HG02870 (cell line): ENCODE measurements at regions not wholly inside any gene's neighbourhood (a gene's known extent, or its start where the extent isn't known, plus 50 kb on each side); places are given as distances from the start of the nearest gene placed in this dataset.

ENCODE experiments used
- ATAC-seq: cut with Tn5 transposase; IDR thresholded peaks from one replicate; pipeline ENCODE4 v1.9.1; 2021; ENCODE audit warnings: mild to moderate bottlenecking, moderate library complexity; ENCODE audit not compliant: unreplicated experiment

GRCh38 chr2:129428086-129428660, 551.3 kb upstream of the RAB6C start:
- no peak for ATAC-seq

DNA sequence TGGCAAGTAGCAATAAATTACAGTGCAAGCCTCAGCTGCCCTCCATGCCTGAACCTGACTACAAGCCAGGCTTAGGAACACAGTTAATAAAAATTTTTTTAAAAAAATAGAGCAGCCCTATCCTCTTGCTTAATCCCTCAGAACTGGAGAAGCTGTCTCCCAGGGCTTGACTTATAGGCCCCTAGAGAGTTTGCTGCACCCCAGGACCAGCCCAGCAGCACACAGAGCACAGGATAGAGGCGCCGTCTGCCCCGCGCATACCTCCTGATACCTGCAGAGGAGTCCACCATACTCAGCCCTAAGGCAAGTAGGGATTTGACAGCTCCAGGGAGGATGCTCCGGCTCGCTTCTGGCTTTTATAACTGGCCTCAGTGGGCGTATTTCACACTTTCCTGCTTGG, 548.6 kb upstream of the RAB6C start:
- no peak for ATAC-seq

DNA sequence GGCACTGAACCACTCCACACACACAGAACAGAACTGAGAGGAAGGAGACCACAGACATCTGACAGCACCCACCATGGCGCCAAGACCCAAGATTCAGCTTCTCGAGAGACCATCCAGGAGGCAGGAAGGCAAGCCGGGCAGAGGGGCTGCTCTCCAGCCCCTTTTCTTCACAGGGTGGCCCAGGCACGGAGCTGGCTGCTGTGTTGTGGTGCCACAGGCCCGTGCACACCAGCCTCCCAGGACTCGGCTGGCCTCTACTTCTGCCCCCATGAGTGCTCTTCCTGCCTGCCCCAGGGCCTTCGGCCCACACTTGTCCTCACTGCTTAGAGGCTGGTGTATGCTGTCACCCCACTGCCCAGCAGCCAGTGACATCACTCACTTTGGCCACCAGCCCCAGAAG, 547.6 kb upstream of the RAB6C start:
- no peak for ATAC-seq

- no peak for ATAC-seq
Measured at GRCh38 chr2:129436809-129437208, 542.7 kb upstream of the RAB6C start.

GRCh38 chr2:129437725-129438124, 541.7 kb upstream of the RAB6C start:
- ATAC-seq, result no peak

GRCh38 chr2:129438501-129439057, 540.9 kb upstream of the RAB6C start:
- no peak for ATAC-seq

- ATAC-seq, result no peak
Measured at GRCh38 chr2:129439406-129440302, 539.8 kb upstream of the RAB6C start.

- ATAC-seq, result no peak
Measured at GRCh38 chr2:129441610-129442009, 537.9 kb upstream of the RAB6C start.

DNA sequence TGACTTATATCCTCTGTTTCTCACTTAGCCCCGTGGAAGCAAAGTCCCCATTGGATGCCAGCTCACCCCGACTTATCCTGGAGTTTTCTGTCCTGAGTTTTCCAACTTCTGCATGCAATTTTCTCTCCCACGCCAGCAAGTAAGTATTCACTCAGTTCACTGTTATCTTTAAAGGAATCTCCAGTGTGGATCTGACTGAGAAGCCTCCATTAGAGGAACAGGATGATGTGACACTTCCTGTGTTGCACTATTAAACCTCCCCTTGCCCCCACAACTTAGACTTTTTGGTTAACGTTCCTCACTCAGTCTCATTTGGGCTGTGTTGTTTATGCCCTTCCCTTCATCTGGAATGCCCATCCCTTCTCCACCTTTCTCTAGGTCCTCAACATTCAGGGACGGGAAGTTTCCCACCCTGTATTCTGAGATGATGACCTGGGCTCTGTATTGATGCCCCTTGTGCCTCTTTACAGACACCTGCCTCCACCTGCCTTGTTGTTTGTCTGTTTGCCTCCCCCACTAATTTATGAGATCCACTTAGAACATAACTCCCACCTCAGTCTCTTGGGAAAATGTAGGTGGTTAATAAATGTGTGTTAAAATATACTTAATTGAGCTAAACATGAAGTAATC, 536.1 kb upstream of the RAB6C start:
- no peak for ATAC-seq

- ATAC-seq, result no peak
Measured at GRCh38 chr2:129443865-129444739, 535.4 kb upstream of the RAB6C start.

DNA sequence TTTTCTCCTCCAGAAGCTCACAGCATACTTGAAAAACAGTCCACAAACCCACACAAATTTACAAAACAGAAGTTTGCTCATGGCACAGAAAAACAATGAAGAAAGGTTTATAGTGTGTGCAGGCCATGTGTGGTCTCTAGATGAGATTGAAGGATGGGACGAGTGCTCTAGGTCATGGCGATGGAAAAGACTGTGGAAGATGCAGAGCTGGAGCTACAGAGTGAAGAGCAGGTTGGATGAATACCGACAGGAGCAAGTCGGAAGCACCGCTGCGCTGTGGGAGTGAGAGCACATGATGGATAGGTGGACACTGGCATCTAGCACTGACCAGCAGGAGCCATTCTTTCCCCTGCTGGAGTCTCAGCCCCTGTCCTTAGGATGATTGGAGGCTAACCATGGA, 534.7 kb upstream of the RAB6C start:
- ATAC-seq, result no peak

- no peak for ATAC-seq
Measured at GRCh38 chr2:129456691-129457090, 522.8 kb upstream of the RAB6C start.

GRCh38 chr2:129457277-129457818, 522.1 kb upstream of the RAB6C start:
- no peak for ATAC-seq

DNA sequence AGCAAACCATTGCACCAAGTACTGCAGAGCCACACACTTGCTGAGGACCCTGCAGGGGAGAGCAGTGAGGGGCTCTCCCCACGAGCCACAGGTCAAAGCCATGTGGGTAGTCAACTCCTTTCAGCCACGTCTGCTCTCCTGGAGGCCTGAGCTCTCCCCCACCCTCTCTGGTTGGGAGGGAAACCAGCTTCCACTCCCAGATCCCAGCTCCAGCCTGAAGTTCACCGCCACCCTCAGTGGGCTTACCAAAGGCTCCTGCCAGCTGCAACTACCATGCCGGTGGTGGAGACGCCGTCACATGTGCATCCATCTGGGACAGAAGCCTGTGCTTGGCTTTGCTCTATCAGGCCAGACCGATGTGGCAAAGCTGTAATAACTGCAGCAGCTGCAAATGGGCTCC, 521.5 kb upstream of the RAB6C start:
- no peak for ATAC-seq

GRCh38 chr2:129458436-129458835, 521.0 kb upstream of the RAB6C start:
- ATAC-seq, result no peak

- no peak for ATAC-seq
Measured at GRCh38 chr2:129459200-129459876, 520.1 kb upstream of the RAB6C start.

DNA sequence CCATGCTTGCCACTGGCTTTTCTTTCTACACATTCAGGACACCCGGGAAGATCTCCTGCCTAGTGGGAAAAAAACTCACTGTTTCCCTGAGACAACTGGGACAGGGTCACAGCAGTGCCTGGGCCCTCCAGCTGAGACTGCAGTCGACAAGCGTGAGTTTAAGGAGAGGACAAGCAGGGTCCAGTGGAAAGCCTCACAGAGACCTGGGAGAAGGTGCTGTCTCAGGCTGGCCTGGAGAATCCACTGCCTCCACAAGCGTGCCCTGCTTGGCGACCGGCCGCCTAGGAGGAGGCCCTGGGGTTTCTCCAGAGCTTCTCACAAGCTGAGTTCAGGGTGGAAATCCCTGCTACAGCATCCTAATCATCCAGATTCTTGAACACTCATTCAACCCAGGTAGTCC, 519.6 kb upstream of the RAB6C start:
- no peak for ATAC-seq

DNA sequence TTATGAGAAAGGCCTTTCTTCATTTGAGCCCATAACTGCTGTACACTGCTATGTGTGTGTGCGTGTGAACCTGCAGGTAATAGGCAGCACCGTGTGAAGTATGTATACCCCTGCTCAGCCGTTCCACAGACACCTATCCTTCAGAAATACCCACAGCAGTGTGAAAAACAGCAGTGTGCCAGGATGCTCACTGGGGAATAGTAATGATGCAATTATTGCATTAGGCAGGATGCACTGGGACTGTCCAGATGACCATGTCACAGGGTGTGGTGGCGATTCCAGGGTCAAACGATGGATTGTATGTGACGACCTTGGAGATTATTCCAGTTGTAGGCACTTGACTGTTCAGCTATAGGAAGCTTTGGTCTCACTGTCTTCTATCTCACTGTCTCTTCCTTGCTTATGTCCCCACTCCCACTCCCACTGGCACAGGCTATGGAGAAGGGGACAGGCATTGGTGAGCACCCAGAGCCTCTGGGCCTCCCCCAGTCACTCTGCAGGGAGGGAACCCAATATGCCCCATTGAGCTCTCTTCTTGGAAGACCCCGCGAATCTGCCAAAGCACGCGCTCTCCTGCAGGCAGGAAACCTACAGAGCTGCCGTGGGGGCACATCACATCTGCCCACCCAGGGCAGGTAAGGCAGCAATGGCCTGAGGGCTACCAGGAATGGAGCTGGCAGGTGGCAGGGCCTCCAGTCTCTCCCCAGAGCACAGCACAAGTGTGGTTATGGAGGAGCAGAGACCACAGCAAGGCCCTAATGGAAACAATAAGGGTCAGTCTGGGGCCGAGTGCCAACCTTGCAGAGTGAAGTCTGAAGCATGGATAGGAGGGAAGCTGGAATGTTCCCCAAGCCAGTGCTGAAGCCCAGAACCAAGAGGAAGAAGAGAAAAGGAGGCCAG, 518.9 kb upstream of the RAB6C start:
- ATAC-seq, result no peak

- no peak for ATAC-seq
Measured at GRCh38 chr2:129462349-129462748, 517.1 kb upstream of the RAB6C start.
